C4-2B (cell line): ENCODE measurements at regions not wholly inside any gene's neighbourhood (a gene's known extent, or its start where the extent isn't known, plus 50 kb on each side); places are given as distances from the start of the nearest gene placed in this dataset.

Experiments
- ZFX ChIP-seq: fragments of 450-650 bp; IDR thresholded peaks from 2 replicates; pipeline ENCODE4 v1.6.1; 2017
- TF ChIP-seq, protein P1 (sequence below): fragments of 450-650 bp; conservative IDR thresholded peaks from 2 replicates; pipeline ENCODE4 v1.5.1; 2017; ENCODE audit warnings: mild to moderate bottlenecking

DNA sequence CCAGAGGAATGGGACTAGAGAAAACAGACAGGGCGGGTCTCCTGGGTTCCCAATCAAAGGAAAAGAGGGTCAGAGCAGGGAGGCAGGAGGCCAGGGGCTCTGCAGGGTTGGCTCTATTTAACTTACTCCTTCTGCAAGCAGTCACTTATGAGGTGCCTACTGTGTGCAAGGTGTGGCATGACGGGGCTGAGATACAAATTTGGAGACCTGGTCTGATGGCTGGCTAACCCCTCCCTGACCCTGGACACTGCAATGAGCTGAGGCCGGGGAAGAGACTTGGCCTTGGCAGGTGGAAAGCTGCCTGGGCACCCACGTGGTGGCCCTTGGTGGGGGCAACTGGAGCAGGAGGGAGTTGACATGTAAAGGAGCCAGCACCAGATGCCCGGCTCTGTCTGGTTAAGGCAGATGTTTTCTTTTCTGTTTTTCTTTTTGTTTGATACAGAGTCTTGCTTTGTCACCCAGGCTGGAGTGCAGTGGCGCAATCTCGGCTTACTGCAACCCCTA, 148.5 kb upstream of the GATA6 start:
- TF ChIP-seq, protein P1, sequence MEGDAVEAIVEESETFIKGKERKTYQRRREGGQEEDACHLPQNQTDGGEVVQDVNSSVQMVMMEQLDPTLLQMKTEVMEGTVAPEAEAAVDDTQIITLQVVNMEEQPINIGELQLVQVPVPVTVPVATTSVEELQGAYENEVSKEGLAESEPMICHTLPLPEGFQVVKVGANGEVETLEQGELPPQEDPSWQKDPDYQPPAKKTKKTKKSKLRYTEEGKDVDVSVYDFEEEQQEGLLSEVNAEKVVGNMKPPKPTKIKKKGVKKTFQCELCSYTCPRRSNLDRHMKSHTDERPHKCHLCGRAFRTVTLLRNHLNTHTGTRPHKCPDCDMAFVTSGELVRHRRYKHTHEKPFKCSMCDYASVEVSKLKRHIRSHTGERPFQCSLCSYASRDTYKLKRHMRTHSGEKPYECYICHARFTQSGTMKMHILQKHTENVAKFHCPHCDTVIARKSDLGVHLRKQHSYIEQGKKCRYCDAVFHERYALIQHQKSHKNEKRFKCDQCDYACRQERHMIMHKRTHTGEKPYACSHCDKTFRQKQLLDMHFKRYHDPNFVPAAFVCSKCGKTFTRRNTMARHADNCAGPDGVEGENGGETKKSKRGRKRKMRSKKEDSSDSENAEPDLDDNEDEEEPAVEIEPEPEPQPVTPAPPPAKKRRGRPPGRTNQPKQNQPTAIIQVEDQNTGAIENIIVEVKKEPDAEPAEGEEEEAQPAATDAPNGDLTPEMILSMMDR = no peak
- TF ChIP-seq ZFX = no peak
